ENCODE measurements at regions not wholly inside any gene's neighbourhood (a gene's known extent, or its start where the extent isn't known, plus 50 kb on each side); places are given as distances from the start of the nearest gene placed in this dataset.
"Not testable (repeated sequence)": the region's sequence is repeated elsewhere in the genome, so short reads cannot be mapped to it uniquely, and the experiment has no call there.

- no peak for DNase-seq
Measured at GRCh38 chr22:34763496-34763895, 302.5 kb upstream of the ISX start.

- no peak for DNase-seq
Measured at GRCh38 chr22:34765115-34765514, 300.8 kb upstream of the ISX start.

- DNase-seq = no peak
Measured at GRCh38 chr22:34769361-34769760, 296.6 kb upstream of the ISX start.

DNA sequence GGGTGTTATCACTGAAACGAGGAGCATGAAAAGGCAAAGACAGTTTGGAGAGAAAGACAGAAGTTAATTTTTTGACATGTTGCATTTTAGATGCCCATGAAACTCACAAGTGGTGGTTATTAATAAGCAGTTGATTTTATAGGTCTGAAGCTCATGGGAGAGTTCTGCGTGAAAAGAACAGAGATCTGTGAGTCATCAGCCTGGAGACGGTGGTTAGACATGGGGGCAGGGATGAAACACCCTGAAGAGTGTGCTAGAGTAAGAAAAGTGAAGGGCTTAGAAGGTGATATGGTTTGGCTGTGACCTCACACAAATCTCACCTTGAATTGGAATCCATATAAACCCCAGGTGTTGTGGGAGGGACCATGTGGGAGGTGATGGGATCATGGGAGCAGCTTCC lies 289.1 kb upstream of the ISX start:
- DNase-seq = no peak

DNA sequence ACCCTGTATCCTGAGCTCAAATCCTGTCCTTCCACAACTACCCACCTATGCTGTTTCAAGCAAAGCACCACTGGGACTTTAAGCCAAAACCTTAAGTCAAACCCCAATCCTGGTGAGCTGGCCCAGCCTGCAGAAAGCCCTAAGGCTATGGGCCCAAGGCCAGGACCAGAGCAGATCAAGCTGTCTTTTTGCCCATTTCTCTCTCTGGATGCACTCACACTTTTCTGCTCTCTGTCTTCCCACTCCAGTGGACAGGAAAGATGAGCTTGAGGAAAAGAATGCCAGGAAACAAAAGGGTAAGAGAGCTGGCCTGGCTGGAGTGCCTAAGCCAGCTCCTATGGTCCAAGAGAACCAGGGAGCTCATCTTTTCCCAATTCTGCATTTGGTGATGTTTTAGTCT lies 284.3 kb upstream of the ISX start:
- DNase-seq = no peak

- no peak for DNase-seq
Measured at GRCh38 chr22:34783436-34783835, 282.5 kb upstream of the ISX start.

DNA sequence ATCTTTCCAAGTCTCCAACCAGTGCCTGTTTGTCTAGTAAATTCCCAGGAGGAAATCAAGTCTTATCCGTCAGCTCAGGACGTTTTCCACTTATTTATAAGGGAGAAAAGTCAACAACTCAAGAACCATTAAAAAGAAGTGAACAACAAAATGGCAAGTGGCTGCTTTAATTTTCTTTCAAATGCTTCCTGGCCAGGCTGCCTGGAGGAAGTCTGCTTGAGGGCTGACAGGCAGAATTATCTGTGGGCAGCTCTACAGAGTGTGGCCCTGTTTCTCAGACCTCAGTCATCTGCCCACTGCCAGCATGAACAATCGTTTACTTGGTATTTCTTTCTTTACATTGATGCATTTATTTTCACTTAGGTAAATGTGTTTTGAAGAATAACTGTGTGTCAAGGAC lies 281.9 kb upstream of the ISX start:
- DNase-seq = peak; percentile 1

DNA sequence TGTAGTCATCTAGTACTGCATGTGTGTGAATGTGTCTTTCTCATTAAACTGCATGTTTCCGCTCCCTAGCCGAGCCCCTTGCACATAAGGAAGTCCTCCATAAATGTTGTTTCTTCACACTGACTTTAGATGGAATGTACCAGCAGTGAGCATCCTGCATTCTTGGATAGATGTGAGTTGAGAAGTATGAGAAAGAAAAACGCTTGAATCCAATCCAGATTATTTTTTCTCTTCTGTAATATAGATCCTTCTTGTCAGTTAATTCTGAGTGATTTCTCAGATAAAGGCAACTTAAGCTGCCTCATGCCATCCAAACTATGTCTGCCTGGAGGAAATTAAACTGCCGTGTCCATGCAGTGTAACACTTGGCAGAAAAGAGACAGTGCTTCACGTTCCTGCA lies 268.1 kb upstream of the ISX start:
- no peak for DNase-seq

GRCh38 chr22:34798605-34799004 lies 267.4 kb upstream of the ISX start:
- no peak for DNase-seq

DNA sequence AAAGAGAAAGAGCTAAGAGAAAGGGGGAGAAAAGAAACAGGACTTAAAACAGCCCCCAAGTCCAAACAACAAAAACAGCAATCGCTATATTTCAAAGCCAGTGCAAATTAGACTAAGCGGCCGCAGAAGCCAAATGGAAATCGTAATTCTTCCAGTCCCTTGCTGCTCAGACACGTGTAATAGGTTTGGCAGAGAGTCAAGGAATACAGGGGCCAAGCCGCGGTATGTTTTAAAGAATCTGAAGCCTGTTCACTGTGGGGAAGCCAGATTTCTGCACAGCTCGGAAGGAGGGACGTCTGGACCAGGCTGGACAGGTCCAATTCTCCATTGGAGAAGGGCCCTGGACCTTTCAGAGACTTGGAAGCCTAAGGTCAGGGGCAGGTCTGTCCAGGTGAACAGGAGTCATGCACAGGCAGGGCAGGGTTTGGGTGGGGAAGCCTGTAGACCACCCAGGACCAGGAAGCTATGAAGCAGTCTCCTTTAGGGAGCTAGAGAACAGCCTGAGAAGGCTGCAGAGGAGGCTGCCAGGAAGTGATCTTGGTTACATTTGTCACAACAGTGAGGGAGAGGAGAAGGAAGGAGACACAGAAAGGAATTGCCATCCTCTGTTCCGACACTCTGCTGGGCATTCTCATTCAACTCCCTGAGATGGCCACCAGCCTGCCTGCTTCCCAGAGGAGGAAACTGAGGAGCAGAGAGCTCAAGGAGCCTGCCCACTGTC lies 265.5 kb upstream of the ISX start:
- DNase-seq = no peak

GRCh38 chr22:34801221-34801620 lies 264.7 kb upstream of the ISX start:
- DNase-seq = no peak

DNA sequence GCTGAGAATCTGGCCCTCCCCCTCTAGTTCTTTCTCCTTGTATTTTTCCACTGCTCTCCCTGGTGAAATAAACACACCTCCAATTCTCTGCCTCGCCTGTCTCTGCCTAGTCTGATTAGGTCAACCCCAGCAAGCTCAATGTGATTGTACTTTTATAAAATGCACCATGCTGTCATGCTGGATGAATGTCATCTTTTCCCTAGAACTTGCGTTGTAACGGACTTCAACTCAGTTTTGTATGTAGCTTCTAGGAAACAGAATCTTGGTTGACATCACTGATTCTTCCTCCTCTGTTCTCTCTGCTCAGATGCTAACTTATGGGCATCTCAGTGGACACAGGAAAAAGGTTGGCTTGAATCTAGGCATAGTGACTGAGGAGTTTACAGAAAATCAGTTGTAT lies 261.9 kb upstream of the ISX start:
- DNase-seq = no peak

DNA sequence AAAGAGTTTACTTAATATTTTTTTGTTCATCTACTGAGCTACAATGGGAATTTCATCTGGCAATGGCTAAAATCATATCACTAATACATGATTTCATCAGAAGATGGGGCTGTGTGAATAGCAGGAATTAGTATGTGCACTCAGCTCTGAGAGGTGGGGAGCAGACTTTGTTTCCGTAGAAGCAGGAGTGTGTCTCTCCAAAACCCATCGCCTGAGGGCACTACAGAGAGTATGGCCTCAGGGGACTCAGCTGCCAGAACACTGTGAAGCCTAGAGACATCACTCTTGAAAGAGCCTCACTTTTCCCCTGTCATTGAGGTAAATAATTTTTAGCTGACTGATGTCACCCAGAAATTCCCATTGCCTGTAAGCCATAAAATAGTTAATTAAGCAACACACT lies 261.4 kb upstream of the ISX start:
- no peak for DNase-seq

DNA sequence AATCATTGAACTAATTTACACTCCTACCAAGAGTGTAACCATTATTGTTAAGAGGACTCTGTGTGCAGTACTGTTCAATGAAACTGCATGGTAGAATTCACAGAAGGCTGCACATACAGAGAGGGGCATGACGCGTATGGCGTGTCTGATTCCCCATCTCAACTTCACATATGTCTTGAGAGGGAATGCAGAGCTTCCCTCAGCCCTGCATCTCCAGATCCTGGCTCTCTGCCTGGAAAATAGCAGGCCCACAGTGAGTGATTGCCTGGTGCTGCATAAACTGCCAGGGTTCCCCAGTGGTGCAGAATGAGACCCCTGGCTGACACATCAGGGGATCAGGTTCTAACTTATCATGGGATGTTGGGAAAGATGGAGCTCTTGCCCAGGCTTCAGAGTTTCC lies 260.2 kb upstream of the ISX start:
- no peak for DNase-seq

- DNase-seq = no peak
Measured at GRCh38 chr22:34808618-34809017, 257.3 kb upstream of the ISX start.

- no peak for DNase-seq
Measured at GRCh38 chr22:34812631-34813030, 253.3 kb upstream of the ISX start.

GRCh38 chr22:34814260-34815025 lies 251.5 kb upstream of the ISX start:
- peak; percentile 1 for DNase-seq

DNA sequence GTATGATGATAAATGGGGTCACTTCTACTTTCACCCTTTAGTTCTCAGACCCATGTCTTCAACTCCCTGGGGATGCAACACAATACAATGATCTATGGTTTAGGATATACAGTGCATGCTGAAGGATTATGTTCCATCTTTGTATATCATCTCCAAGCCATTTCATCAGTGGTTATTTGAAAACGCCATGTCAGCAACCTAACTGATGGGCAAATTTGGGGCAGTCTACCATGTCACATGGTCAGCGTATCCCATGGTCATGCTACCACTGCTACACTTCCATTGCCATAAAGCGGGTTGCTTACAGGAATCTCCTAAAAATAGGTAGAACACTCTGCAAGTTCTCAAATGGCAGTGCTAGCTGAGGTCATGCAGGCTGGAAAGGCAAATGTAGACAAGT lies 236.5 kb upstream of the ISX start:
- DNase-seq = no peak

DNA sequence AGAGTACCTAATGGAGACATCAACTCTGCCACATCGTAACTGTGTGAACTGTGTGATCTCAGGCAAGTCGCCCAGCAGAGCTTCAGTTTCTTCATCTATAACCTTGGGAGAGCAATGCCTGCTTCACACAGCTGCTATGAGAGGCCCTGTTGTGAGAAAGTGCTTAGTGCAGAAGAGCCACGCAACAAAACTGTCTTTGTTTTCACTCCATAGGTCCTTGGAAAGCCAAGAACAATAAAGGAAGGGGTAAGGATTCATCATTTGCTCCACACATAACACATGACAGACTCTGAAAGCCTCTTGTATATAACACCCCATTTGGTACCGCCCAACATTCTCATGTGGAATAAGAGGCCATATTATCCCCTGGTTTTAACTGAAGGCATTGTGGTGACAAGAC lies 231.9 kb upstream of the ISX start:
- DNase-seq = no peak

GRCh38 chr22:34834541-34834940 lies 231.4 kb upstream of the ISX start:
- not testable (repeated sequence) for DNase-seq

GRCh38 chr22:34841331-34841771 lies 224.6 kb upstream of the ISX start:
- no peak for DNase-seq

DNA sequence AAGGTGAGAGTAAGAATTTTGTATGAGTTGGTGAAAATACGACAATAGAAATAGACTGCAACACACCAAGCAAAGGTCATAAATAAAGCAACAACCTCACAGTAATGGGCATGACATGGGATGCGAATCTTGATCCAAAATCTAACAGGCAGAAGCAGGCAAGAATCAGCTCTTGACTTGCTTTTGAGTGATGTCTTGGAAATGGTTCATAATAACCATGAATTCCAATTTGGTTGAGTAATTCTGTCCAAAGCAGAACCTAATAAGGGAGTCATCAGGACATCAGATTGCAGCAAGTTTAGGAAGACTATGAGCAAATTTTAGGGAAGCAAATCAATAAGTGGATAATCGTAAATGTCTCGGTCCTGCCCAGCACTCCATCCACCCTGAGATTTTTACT lies 224.0 kb upstream of the ISX start:
- DNase-seq = no peak

- DNase-seq = no peak
Measured at GRCh38 chr22:34842630-34843029, 223.3 kb upstream of the ISX start.

- not testable (repeated sequence) for DNase-seq
Measured at GRCh38 chr22:34843743-34844142, 222.2 kb upstream of the ISX start.

GRCh38 chr22:34845391-34845790 lies 220.6 kb upstream of the ISX start:
- no peak for DNase-seq
